ENCODE measurements at regions not wholly inside any gene's neighbourhood (a gene's known extent, or its start where the extent isn't known, plus 50 kb on each side); places are given as distances from the start of the nearest gene placed in this dataset.
A peak's percentile ranks its signal among the peaks of the same experiment; 100 is the strongest.

DNA sequence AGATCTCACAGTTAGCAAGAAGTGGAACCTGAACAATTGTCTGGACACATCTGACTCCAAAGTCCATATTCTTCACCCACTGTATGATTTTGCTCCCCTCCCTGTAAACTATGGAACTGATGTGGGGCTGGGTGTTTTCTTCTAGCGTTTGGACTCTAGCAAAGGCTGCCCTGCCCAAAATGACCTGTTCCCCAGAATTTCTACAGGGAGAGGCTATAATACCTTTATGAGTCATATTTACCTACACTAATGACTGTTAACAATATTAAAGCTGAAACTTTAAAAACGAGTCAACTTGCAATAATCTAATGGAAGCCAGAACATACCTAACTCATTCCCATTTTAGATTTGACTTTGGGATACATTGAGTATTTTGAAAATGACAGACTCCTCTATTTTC lies 531.2 kb upstream of the CFAP20DC start:
- no peak for TF ChIP-seq SUZ12 (IDR thresholded peaks at IDR 0.05; ENCODE audit: extremely low read depth, insufficient read depth, insufficient read length)
- TF ChIP-seq ZNF274 (IDR thresholded peaks at IDR 0.05; ENCODE audit: low read depth, low read length) = no peak
- no peak for TF ChIP-seq YY1 (IDR thresholded peaks at IDR 0.05; ENCODE audit: insufficient read depth, insufficient read length)
- H3K9ac ChIP-seq (ENCODE audit: insufficient read length, low read depth) = no peak overlapping the region
- no peaks in the 10 kb centered on the region for H3K36me3 ChIP-seq (ENCODE audit: insufficient read depth, insufficient read length, low read length)
- no peaks in the 10 kb centered on the region for H3K27me3 ChIP-seq (ENCODE audit: insufficient read depth, insufficient read length)
- no peaks in the 10 kb centered on the region for H3K9me3 ChIP-seq (ENCODE audit: insufficient read depth, low read length)
- H3K4me1 ChIP-seq (ENCODE audit: insufficient read depth, insufficient read length) = no peaks in the 10 kb centered on the region
- no peak overlapping the region for H3K4me3 ChIP-seq (ENCODE audit: insufficient read length, low read depth)
- no peak for DNase-seq (ENCODE audit: low read depth, low spot score)

DNA sequence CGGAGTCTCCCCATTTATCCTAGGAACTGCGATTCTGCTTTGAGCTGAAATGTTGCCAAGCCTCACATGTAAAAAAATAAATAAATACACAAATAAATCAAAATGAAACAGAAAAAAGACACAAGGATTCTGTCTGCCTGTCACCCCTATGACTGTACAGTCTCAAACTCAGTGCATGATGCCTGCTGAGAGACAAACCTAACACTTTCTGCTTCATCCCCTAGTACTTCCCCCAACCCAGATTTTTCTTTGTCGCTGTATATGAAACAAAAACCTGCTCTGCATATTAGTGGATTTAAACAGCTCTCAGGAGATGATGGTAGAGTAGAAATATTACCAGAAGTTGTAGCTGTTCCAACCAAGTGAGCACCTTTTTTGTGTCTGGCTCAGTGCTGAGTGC lies 530.7 kb upstream of the CFAP20DC start:
- no peaks in the 10 kb centered on the region for H3K9me3 ChIP-seq (ENCODE audit: insufficient read depth, low read length)
- no peaks in the 10 kb centered on the region for H3K27me3 ChIP-seq (ENCODE audit: insufficient read depth, insufficient read length)
- H3K36me3 ChIP-seq (ENCODE audit: insufficient read depth, insufficient read length, low read length) = no peaks in the 10 kb centered on the region
- TF ChIP-seq YY1 (IDR thresholded peaks at IDR 0.05; ENCODE audit: insufficient read depth, insufficient read length) = no peak
- no peak for TF ChIP-seq ZNF274 (IDR thresholded peaks at IDR 0.05; ENCODE audit: low read depth, low read length)
- TF ChIP-seq SUZ12 (IDR thresholded peaks at IDR 0.05; ENCODE audit: extremely low read depth, insufficient read depth, insufficient read length) = no peak
- no peak for DNase-seq (ENCODE audit: low read depth, low spot score)
- H3K9ac ChIP-seq (ENCODE audit: insufficient read length, low read depth) = no peak overlapping the region
- no peak overlapping the region for H3K4me3 ChIP-seq (ENCODE audit: insufficient read length, low read depth)
- H3K4me1 ChIP-seq (ENCODE audit: insufficient read depth, insufficient read length) = no peaks in the 10 kb centered on the region

DNA sequence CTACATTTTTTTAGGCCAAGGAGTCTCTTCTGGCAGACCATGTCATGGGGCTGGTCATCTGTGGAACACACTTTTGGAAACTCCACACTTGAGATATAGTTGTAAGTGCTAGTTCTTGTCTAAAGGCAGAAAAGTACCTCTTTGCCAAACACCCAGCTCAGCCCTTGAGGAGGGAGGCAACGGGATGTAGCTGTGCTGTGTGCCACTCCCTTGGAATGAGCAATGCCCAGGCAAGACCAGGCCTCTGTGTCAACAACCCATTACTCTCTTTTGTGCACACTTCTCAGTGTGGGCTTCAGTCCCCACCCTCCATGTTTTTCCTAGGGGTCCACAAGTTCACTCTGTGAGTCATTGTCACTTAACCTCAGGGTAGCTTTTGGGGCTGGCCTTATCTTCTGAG lies 528.3 kb upstream of the CFAP20DC start:
- no peaks in the 10 kb centered on the region for H3K36me3 ChIP-seq (ENCODE audit: insufficient read depth, insufficient read length, low read length)
- H3K27me3 ChIP-seq (ENCODE audit: insufficient read depth, insufficient read length) = no peaks in the 10 kb centered on the region
- peaks cover 3% of the 10 kb centered on the region for H3K4me1 ChIP-seq (ENCODE audit: insufficient read depth, insufficient read length)
- TF ChIP-seq SUZ12 (IDR thresholded peaks at IDR 0.05; ENCODE audit: extremely low read depth, insufficient read depth, insufficient read length) (no peak), ZNF274 (IDR thresholded peaks at IDR 0.05; ENCODE audit: low read depth, low read length) (no peak), YY1 (IDR thresholded peaks at IDR 0.05; ENCODE audit: insufficient read depth, insufficient read length) (no peak)
- H3K4me3 ChIP-seq (ENCODE audit: insufficient read length, low read depth) = no peak overlapping the region
- no peak overlapping the region for H3K9ac ChIP-seq (ENCODE audit: insufficient read length, low read depth)
- no peak for DNase-seq (ENCODE audit: low read depth, low spot score)
- no peaks in the 10 kb centered on the region for H3K9me3 ChIP-seq (ENCODE audit: insufficient read depth, low read length)

DNA sequence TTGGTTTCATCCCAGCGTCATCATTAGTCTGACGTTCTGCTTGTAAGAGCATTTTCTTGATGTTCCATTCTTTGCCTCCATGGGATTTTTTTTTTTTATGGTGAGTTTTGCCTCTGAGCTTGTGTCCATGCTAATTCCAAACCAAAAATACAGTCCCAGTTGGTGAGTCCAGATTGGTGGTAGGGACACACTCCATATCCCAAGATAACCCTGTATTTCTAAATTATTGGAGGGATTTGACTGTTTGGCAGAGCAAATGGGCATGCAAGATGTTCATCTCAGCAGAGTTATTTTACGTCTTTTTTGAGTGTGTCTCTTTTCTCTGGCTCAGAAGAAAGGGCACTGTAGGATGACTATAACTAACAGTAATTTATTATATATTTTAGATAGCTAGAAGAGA lies 526.8 kb upstream of the CFAP20DC start:
- DNase-seq (ENCODE audit: low read depth, low spot score) = no peak
- TF ChIP-seq SUZ12 (IDR thresholded peaks at IDR 0.05; ENCODE audit: extremely low read depth, insufficient read depth, insufficient read length) = no peak
- TF ChIP-seq YY1 (IDR thresholded peaks at IDR 0.05; ENCODE audit: insufficient read depth, insufficient read length) = no peak
- no peak for TF ChIP-seq ZNF274 (IDR thresholded peaks at IDR 0.05; ENCODE audit: low read depth, low read length)
- Histone ChIP-seq H3K4me1 (ENCODE audit: insufficient read depth, insufficient read length) (peaks cover 3% of the 10 kb centered on the region), H3K9me3 (ENCODE audit: insufficient read depth, low read length) (no peaks in the 10 kb centered on the region), H3K36me3 (ENCODE audit: insufficient read depth, insufficient read length, low read length) (no peaks in the 10 kb centered on the region), H3K27me3 (ENCODE audit: insufficient read depth, insufficient read length) (no peaks in the 10 kb centered on the region), H3K9ac (ENCODE audit: insufficient read length, low read depth) (no peak overlapping the region), H3K4me3 (ENCODE audit: insufficient read length, low read depth) (no peak overlapping the region)

DNA sequence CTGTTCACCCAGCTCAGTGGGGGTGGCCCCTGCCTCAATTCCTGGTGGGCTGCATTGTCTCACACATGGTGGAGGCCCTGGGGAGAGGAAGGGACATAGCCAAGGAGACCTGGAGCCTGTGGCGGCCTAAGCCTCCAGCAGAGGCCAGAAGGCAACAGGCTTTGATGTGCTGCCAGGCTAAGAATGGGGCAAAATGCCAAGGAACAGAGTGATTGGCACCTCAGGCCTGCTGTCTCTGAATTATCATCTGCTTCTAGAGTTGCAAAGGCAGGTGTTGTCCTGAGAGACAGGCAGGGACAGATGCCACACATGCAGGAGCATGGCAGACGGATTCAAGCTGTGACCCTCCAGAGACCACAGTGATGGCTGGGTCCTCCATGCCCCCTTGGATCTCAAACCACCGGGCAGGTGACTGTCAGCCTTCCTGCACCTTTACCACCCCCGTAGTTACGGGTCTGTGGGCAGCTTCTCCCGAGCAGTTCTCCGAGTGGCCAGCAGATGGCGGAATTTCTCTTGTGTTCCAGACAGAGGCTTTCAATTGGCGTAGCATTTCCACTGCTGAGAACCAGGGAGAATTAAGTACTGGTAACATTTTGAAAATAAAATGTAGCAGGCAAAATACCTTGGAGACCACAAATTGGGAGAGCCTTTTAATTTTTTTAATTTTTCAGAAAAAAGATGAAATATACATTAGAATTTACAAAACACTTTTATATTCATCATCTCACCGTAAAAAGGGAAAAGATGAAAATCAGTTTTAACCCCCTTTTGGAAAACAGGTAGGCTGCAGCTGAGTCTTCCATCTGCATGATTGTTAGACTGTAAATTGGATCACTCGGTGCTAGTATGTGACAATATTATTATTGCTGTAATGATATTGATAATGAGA lies 525.5 kb upstream of the CFAP20DC start:
- TF ChIP-seq SUZ12 (IDR thresholded peaks at IDR 0.05; ENCODE audit: extremely low read depth, insufficient read depth, insufficient read length) = no peak
- no peak for TF ChIP-seq YY1 (IDR thresholded peaks at IDR 0.05; ENCODE audit: insufficient read depth, insufficient read length)
- TF ChIP-seq ZNF274 (IDR thresholded peaks at IDR 0.05; ENCODE audit: low read depth, low read length) = no peak
- Histone ChIP-seq H3K4me3 (ENCODE audit: insufficient read length, low read depth) (no peak overlapping the region), H3K4me1 (ENCODE audit: insufficient read depth, insufficient read length) (peaks cover 3% of the 10 kb centered on the region), H3K9me3 (ENCODE audit: insufficient read depth, low read length) (no peaks in the 10 kb centered on the region), H3K36me3 (ENCODE audit: insufficient read depth, insufficient read length, low read length) (no peaks in the 10 kb centered on the region), H3K9ac (ENCODE audit: insufficient read length, low read depth) (peak overlapping the region; percentile 0), H3K27me3 (ENCODE audit: insufficient read depth, insufficient read length) (no peaks in the 10 kb centered on the region)
- peak; percentile 75 for DNase-seq (ENCODE audit: low read depth, low spot score)

DNA sequence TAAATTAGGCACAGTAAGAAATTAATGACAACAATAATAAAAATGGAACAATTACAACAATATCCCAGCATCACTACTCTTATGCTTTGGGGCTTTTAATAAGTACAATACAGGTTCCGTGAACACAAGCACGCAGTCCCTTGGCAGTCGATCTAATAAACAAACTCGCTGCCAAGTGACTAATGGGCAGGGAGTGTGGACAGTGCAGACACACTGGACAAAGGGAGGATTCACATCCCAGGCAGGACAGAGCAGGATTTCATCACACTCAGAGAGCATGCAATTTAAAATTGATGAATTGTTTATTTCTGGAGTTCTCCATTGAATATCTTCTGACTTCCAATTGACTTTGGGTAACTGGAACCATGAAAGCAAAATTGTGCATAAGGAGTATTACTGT lies 524.1 kb upstream of the CFAP20DC start:
- TF ChIP-seq SUZ12 (IDR thresholded peaks at IDR 0.05; ENCODE audit: extremely low read depth, insufficient read depth, insufficient read length) = no peak
- no peak for TF ChIP-seq YY1 (IDR thresholded peaks at IDR 0.05; ENCODE audit: insufficient read depth, insufficient read length)
- no peak for TF ChIP-seq ZNF274 (IDR thresholded peaks at IDR 0.05; ENCODE audit: low read depth, low read length)
- Histone ChIP-seq H3K27me3 (ENCODE audit: insufficient read depth, insufficient read length) (no peaks in the 10 kb centered on the region), H3K4me1 (ENCODE audit: insufficient read depth, insufficient read length) (peaks cover 3% of the 10 kb centered on the region), H3K36me3 (ENCODE audit: insufficient read depth, insufficient read length, low read length) (no peaks in the 10 kb centered on the region), H3K9ac (ENCODE audit: insufficient read length, low read depth) (no peak overlapping the region), H3K9me3 (ENCODE audit: insufficient read depth, low read length) (no peaks in the 10 kb centered on the region), H3K4me3 (ENCODE audit: insufficient read length, low read depth) (no peak overlapping the region)
- DNase-seq (ENCODE audit: low read depth, low spot score) = no peak

DNA sequence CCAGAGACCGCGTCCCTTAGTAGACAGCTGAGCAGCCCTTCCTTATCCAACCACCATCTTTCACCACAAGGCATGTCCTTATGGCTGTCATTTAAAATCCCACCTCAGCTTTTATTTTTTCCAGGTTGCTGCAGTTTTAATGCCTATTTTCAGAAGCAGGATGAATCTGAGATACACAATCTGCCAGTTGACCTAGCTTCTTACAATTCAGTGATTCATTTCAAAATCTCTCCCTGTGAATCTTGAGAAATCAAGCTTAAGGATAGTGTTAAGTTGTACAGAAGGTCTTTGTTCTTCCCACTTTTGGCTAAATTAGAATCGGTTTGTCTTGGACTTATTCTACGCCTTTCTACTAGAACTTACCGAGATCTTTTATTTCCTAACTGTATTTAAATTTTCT lies 522.3 kb upstream of the CFAP20DC start:
- no peaks in the 10 kb centered on the region for H3K36me3 ChIP-seq (ENCODE audit: insufficient read depth, insufficient read length, low read length)
- TF ChIP-seq ZNF274 (IDR thresholded peaks at IDR 0.05; ENCODE audit: low read depth, low read length) = no peak
- TF ChIP-seq SUZ12 (IDR thresholded peaks at IDR 0.05; ENCODE audit: extremely low read depth, insufficient read depth, insufficient read length) = no peak
- TF ChIP-seq YY1 (IDR thresholded peaks at IDR 0.05; ENCODE audit: insufficient read depth, insufficient read length) = no peak

More for the DNA sequence above, 522.3 kb upstream of the CFAP20DC start:
- no peak overlapping the region for H3K9ac ChIP-seq (ENCODE audit: insufficient read length, low read depth)
- DNase-seq (ENCODE audit: low read depth, low spot score) = no peak
- no peaks in the 10 kb centered on the region for H3K27me3 ChIP-seq (ENCODE audit: insufficient read depth, insufficient read length)
- peaks cover 3% of the 10 kb centered on the region for H3K4me1 ChIP-seq (ENCODE audit: insufficient read depth, insufficient read length)
- no peak overlapping the region for H3K4me3 ChIP-seq (ENCODE audit: insufficient read length, low read depth)
- H3K9me3 ChIP-seq (ENCODE audit: insufficient read depth, low read length) = no peaks in the 10 kb centered on the region
